Common myeloid progenitor, CD34-positive (primary cell): ENCODE measurements at regions not wholly inside any gene's neighbourhood (a gene's known extent, or its start where the extent isn't known, plus 50 kb on each side); places are given as distances from the start of the nearest gene placed in this dataset.

Experiments used
- CTCF ChIA-PET: fragments of 350-600 bp; sonication (Branson Sonifier 250); formaldehyde crosslinking; loops from one replicate; lab custom pipeline; 2021; ENCODE audit warnings: antibody characterized with exemption; lab: Charles Lee
- POLR2A ChIA-PET: fragments of 350-600 bp; sonication (Branson Sonifier 250); formaldehyde crosslinking; loops from one replicate; lab custom pipeline; 2021; ENCODE audit warnings: antibody characterized with exemption; lab: Charles Lee
- DNase-seq, 3 donors: peaks; one replicate each; pipeline versions ENCODE4 v3.0.0 to v3.0.0-alpha.2; 2013
- H3K27ac ChIP-seq, 2 experiments: 1 replicate in 1 of 2; 2 replicates in 1 of 2; pipeline ENCODE4 v1.7.0; 2013; ENCODE audit warnings: inconsistent platforms in 2 of 2, low read length in 2 of 2, mild to moderate bottlenecking in 2 of 2, low read depth in 1 of 2, moderate library complexity in 1 of 2; ENCODE audit not compliant: severe bottlenecking in 2 of 2, insufficient read depth in 1 of 2, poor library complexity in 1 of 2
- H3K27me3 ChIP-seq, 5 experiments: replicated peaks in 2 of 5; 1 replicate in 3 of 5; 2 replicates in 2 of 5; pipeline versions ENCODE4 v1.6.1 to v1.7.0; 2013; ENCODE audit warnings: low read length in 4 of 5, mild to moderate bottlenecking in 2 of 5, moderate library complexity in 2 of 5, inconsistent platforms in 1 of 5; ENCODE audit not compliant: insufficient read depth in 5 of 5, control insufficient read depth in 4 of 5
- H3K36me3 ChIP-seq, 4 experiments: 1 replicate in 2 of 4; 2 replicates in 2 of 4; pipeline versions ENCODE4 v1.6.1 to v1.7.0; 2013; ENCODE audit warnings: low read length in 3 of 4, control low read depth in 1 of 4, mild to moderate bottlenecking in 1 of 4; ENCODE audit not compliant: control insufficient read depth in 4 of 4, insufficient read depth in 4 of 4
- H3K4me1 ChIP-seq, 4 experiments: 1 replicate in 3 of 4; 2 replicates in 1 of 4; pipeline versions ENCODE4 v1.6.1 to v1.7.1; 2013; ENCODE audit warnings: low read length in 3 of 4, mild to moderate bottlenecking in 3 of 4, control low read depth in 1 of 4, inconsistent platforms in 1 of 4, moderate library complexity in 1 of 4; ENCODE audit not compliant: control insufficient read depth in 4 of 4, insufficient read depth in 4 of 4; ENCODE audit errors: control extremely low read depth in 1 of 4
- H3K4me3 ChIP-seq, 7 experiments: 1 replicate in 4 of 7; 2 replicates in 3 of 7; pipeline versions ENCODE4 v1.5.1 to v1.7.0; 2013; ENCODE audit warnings: mild to moderate bottlenecking in 7 of 7, low read length in 6 of 7, moderate library complexity in 6 of 7, inconsistent platforms in 2 of 7, low read depth in 2 of 7, control low read depth in 1 of 7; ENCODE audit not compliant: insufficient read depth in 4 of 7, control insufficient read depth in 1 of 7; ENCODE audit errors: extremely low read depth in 1 of 7
- H3K9me3 ChIP-seq, 5 experiments: 1 replicate in 4 of 5; 2 replicates in 1 of 5; pipeline versions ENCODE4 v1.6.1 to v1.7.1; 2013; ENCODE audit warnings: low read length in 4 of 5, mild to moderate bottlenecking in 2 of 5, inconsistent platforms in 1 of 5, low read depth in 1 of 5, moderate library complexity in 1 of 5; ENCODE audit not compliant: control insufficient read depth in 4 of 5, insufficient read depth in 2 of 5; ENCODE audit errors: control extremely low read depth in 1 of 5
- WGBS: methylation state at CpG from one replicate; pipeline ENCODE4 v1.1.5; 2013; ENCODE audit not compliant: insufficient coverage; 5-methylcytosine and 5-hydroxymethylcytosine counted together

GRCh38 chr16:64238571-64238970 lies 883.3 kb downstream of the CDH11 start:
- Histone ChIP-seq H3K27me3 (no peaks in the 10 kb centered on the region), H3K9me3 (no peaks in the 10 kb centered on the region), H3K4me1 (no peaks in the 10 kb centered on the region), H3K36me3 (no peaks in the 10 kb centered on the region), H3K4me3 (no peak overlapping the region), H3K27ac (no peak overlapping the region)
- CTCF ChIA-PET: no interaction called here
- POLR2A ChIA-PET: no interaction called here
- no peak for DNase-seq

GRCh38 chr16:64236316-64236715 lies 885.5 kb downstream of the CDH11 start:
- no peaks in the 10 kb centered on the region for H3K9me3 ChIP-seq
- H3K27me3 ChIP-seq: no peaks in the 10 kb centered on the region
- H3K27ac ChIP-seq: no peak overlapping the region
- H3K4me1 ChIP-seq: no peaks in the 10 kb centered on the region
- H3K36me3 ChIP-seq: no peaks in the 10 kb centered on the region
- WGBS: 80% methylated on average over 1 of the region's 3 CpGs
- ChIA-PET POLR2A (no interaction called here), CTCF (no interaction called here)
- no peak for DNase-seq
- no peak overlapping the region for H3K4me3 ChIP-seq

GRCh38 chr16:64234200-64234599 lies 887.7 kb downstream of the CDH11 start:
- Histone ChIP-seq H3K27ac (no peak overlapping the region), H3K4me1 (no peaks in the 10 kb centered on the region), H3K9me3 (no peaks in the 10 kb centered on the region), H3K27me3 (no peaks in the 10 kb centered on the region), H3K4me3 (no peak overlapping the region), H3K36me3 (no peaks in the 10 kb centered on the region)
- ChIA-PET CTCF (no interaction called here), POLR2A (no interaction called here)
- 86% methylated on average over 3 of the region's 3 CpGs for WGBS
- DNase-seq: no peak

GRCh38 chr16:64225696-64226095 lies 896.2 kb downstream of the CDH11 start:
- no CpG with 5 or more reads among the region's 2 CpGs for WGBS
- Histone ChIP-seq H3K9me3 (no peaks in the 10 kb centered on the region), H3K27ac (no peak overlapping the region), H3K4me3 (no peak overlapping the region), H3K27me3 (no peaks in the 10 kb centered on the region), H3K4me1 (no peaks in the 10 kb centered on the region), H3K36me3 (no peaks in the 10 kb centered on the region)
- CTCF ChIA-PET: no interaction called here
- peak in 1 of 3 donors; percentile 3 for DNase-seq
- POLR2A ChIA-PET: no interaction called here

GRCh38 chr16:64225036-64225435 lies 896.8 kb downstream of the CDH11 start:
- no peaks in the 10 kb centered on the region for H3K4me1 ChIP-seq
- ChIA-PET CTCF (no interaction called here), POLR2A (no interaction called here)
- H3K27me3 ChIP-seq: no peaks in the 10 kb centered on the region
- H3K27ac ChIP-seq: no peak overlapping the region
- H3K36me3 ChIP-seq: no peaks in the 10 kb centered on the region
- WGBS: 81% methylated on average over 10 of the region's 10 CpGs
- no peak overlapping the region for H3K4me3 ChIP-seq
- no peak for DNase-seq
- no peaks in the 10 kb centered on the region for H3K9me3 ChIP-seq

GRCh38 chr16:64217789-64218535 lies 903.9 kb downstream of the CDH11 start:
- 29% methylated on average over 2 of the region's 4 CpGs for WGBS
- POLR2A ChIA-PET: no interaction called here
- H3K4me3 ChIP-seq: no peak overlapping the region

GRCh38 chr16:64215730-64216129 lies 906.1 kb downstream of the CDH11 start:
- Histone ChIP-seq H3K27ac (no peak overlapping the region), H3K4me1 (no peaks in the 10 kb centered on the region), H3K36me3 (no peaks in the 10 kb centered on the region), H3K27me3 (no peaks in the 10 kb centered on the region), H3K4me3 (no peak overlapping the region), H3K9me3 (no peaks in the 10 kb centered on the region)
- CTCF ChIA-PET: no interaction called here
- DNase-seq: no peak
- WGBS: 97% methylated on average over 3 of the region's 3 CpGs
- POLR2A ChIA-PET: no interaction called here

More at GRCh38 chr16:64217789-64218535, 903.9 kb downstream of the CDH11 start:
- H3K27ac ChIP-seq: no peak overlapping the region
- no peaks in the 10 kb centered on the region for H3K27me3 ChIP-seq
- no peaks in the 10 kb centered on the region for H3K36me3 ChIP-seq
- no peak for DNase-seq
- no peaks in the 10 kb centered on the region for H3K9me3 ChIP-seq
- H3K4me1 ChIP-seq: no peaks in the 10 kb centered on the region
- CTCF ChIA-PET: no interaction called here
